Activated CD4-positive, alpha-beta T cell treated with anti-CD3 and anti-CD28 coated beads for 1 hour (primary cell): ENCODE measurements at regions not wholly inside any gene's neighbourhood (a gene's known extent, or its start where the extent isn't known, plus 50 kb on each side); places are given as distances from the start of the nearest gene placed in this dataset.

ENCODE experiments used
- DNase-seq: peaks from one replicate; pipeline ENCODE4 v3.0.0-alpha.2; 2020

DNA sequence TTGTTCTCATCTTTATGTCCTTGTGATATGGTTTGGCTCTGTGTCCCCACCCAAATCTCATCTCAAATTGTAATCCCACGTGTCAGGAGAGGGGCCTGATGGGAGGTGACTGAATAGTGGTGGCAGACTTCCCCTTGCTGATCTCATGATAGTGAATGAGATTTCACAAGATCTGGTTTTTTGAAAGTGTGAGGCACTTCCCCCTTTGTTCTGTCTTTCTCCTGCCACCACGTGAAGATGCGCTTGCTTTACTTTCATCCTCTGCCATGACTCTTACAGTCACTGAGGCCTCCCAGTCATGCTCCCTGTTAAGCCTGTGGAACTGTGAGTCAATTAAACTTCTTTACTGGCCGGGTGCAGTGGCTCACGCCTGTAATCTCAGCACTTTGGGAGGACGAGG lies 161.0 kb downstream of the HERPUD2 start:
- no peak for DNase-seq

DNA sequence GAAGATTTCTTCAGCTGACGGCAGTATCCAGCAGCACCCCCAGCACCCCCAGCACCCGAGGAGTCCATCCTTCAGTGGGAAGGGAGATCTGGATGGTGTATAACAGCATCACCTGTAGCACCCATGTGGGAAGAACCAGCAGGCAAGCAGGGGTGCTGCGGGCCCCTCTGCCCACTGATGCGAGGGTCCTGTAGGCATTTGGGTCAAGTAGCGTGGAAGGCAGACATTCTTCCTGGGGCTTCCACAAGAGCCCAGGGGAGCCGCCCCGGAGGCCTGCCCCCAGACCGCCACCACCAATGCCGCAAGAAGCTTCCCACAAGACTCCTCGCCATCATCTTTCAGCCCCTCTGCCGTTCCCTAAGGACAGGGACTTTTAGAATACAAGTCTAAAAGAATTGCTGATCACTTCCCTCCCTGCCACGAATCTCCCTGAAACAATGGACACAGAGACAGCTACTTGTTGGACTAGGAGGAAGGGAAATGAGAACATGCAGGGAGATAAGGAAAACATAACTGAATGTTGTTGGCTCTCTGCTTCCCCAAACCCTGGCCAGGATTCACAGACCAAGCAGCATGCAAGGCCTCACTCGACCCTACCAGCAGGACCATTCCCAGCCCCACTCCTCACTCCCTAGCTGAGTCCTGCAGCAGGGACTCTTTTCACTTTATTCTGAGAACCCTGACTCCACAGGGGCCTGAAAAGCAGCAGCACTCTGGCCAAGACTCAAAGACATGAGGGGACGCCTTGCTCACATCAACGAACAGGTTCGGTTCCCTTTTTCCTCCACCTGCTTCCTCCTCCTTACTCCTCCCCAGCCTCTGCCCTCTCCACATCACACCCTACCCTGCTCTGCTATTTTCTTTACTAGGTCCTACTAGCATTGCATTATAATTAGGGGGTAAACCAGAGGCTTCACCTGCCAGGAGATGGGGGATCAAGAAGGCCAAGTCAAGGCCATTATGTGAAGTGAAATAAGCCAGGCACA lies 164.5 kb downstream of the HERPUD2 start:
- DNase-seq, result no peak

DNA sequence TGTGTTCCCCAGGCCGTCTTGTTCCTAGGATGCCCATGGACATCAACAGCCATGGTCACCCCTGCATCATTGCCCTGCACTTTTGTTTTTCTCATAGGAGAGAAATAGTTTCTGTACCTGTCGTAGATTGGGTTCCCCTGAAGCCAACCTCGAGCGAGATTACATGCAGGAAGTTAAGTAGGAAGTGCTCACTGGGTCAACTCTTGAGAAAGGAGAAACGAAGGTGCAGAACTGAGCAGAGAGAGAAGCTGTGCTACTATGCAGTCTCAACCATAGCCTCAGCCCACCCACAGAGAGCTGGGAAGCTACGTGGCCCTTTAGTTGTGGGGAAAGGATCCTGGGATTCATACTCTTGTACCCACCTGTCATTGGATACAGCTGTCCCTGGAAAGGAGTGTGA lies 165.2 kb downstream of the HERPUD2 start:
- DNase-seq, result no peak

DNA sequence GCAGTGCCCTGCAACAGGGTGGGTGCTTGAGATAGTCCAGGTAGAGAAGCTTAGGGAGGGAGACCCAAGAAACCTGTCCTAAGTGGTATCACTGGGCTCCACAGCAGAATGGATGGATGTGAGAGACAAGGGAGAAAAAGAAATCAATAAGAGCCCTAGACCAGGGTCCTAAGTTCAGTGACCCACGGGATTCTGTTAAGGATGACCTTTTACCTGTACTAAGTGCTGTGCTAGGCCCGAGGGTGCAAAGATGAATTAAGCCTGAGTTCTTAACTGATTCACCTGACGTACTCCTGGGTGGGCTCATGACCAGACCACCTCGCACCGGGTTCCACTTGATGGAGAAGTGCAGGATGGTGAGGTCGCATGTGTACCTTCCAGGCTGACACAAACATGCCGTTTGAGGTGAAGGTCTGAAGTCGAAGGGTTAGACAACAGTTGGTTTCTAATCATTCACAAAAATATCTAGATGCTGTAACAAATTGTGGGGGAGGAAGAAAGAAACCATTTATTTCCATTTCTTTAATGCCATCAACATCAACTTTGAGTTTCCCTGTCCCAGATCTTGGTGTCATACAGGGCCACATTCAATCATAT lies 166.5 kb downstream of the HERPUD2 start:
- no peak for DNase-seq

DNA sequence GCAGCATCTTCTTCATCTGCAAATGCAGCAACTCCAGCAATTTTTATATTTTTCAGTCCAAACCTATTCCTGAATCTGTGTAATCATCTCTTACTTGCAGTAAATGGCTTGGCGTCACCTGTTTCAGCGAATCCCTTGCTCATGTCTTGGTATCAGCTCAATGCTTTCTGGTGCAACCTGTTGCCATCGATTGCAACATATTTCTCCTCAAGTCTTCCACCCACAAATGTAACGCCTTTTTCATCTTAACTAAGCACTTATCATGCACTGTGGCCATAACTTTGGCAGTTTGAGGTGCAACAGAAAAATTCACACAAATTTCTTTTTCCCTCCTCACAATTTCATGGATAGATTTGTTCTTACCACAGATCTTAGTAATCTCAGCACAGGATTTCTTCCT lies 168.3 kb downstream of the HERPUD2 start:
- no peak for DNase-seq

DNA sequence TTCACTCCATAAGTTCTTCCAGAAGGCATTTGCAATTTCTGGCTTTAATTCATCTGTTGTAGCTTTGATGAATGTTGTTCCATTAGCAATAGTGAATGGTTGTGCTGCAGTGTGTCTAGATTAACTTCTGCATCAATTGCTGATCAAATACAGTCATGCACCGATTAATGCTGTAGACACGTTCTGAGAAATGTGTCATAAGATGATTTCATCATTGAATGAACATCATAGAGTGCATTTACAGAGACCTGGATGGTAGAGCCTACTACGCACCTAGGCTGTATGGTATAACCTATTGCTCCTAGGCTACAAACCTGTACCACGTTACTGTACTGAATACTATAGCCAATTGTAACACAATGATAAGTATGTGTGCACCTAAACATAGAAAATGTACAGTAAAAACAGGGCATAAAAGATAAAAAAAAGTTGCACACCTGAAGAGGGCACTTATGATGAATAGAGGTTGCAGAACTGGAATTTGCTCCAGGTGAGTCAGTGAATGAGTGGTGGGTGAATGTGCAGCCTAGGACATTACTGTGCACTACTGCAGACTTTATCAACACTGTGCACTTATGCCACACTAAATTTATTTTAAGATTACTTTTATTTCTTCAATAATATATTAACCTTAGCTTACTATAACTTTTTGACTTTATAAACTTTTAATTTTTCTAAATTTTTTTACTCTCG lies 170.7 kb downstream of the HERPUD2 start:
- DNase-seq, result no peak

DNA sequence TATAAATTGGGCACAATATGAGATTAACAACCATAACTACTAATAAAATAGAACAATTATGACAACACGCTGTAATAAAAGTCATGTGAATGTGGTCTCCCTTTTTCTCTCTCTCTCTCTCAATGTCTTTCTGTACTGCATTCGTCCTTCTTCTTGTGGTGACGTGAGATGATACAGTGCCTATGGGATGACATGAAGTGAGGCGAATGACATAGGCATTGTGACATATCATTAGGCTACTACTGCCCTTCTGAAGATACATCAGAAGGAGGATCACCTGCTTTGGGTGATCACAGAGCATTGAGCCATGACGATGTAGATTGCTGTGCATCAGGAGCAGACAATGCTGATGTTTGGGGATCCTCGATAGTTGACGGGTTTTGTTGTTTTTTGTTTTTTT lies 171.6 kb downstream of the HERPUD2 start:
- no peak for DNase-seq

DNA sequence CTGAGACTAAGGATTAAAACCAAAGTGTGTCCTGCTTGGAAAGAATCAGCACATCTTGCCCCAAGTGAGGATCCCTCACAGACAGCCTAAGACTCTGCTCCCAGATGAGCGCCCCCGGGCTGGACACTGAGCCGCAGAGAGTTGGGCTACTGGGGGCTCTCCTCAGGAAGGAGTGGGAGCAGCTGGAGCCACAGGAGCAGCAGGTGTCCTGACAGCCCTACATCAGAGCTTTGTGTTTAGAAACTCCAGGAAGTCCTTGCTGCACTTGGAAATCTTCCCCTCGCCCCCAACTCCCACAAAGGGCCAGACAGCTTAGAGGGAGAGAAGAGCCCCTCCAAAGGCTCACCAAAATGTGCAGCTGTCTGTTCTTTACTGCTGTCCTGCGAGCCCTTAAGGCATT lies 172.2 kb downstream of the HERPUD2 start:
- no peak for DNase-seq

DNA sequence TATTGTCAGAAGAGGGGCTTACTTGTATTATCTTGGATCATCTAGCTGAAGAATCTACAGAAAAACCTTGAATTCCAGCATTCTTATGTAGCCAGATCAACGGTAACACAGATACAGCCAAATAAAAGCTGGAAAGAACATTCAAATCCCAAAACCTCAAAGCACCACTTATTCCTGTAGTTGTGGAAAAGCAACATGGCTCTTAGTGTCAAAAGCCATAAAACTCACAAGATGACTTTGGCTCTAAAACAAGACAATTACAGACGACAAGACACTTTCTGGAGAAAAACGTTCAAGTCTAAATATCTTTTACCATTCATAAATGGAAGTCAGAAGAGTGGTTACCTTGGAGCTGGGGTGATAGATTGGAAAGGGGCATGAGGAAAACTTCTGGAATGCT lies 173.0 kb downstream of the HERPUD2 start:
- DNase-seq, result no peak

DNA sequence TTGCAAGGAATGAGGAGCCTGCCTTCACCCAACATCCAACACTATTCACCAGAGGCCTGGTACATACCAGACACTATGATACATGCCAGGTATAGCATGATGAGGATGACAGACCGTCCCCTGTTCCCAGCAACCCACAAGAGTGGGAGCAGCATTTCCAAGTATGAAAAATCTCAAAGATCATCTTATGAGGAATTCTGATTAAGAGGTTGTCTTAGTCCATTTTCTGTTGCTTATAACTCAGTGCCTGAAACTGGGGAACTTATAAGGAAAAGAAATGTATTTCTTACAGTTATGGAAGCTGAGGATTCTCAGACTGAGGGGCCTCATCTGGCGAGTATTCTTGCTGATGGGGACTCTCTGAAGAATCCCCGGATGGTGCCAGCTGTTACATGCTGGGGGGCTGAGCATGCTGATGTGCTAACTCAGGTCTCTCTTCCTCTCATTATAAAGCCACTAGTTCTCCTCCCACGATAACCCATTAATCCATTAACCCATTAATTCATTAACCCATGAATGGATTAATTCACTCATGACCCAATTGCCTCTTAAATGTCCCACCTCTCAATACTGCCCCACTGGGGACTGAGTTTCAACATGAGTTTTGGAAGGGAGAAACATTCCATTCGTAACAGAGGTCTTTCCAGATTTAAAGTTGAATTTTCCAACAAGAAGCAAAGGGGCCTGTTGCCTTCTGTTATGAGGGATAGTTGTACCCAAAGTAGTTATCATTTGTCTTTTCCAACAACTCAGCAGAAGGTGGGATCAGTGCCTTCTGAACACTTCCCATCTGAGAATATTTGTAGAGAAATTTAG lies 173.9 kb downstream of the HERPUD2 start:
- no peak for DNase-seq

DNA sequence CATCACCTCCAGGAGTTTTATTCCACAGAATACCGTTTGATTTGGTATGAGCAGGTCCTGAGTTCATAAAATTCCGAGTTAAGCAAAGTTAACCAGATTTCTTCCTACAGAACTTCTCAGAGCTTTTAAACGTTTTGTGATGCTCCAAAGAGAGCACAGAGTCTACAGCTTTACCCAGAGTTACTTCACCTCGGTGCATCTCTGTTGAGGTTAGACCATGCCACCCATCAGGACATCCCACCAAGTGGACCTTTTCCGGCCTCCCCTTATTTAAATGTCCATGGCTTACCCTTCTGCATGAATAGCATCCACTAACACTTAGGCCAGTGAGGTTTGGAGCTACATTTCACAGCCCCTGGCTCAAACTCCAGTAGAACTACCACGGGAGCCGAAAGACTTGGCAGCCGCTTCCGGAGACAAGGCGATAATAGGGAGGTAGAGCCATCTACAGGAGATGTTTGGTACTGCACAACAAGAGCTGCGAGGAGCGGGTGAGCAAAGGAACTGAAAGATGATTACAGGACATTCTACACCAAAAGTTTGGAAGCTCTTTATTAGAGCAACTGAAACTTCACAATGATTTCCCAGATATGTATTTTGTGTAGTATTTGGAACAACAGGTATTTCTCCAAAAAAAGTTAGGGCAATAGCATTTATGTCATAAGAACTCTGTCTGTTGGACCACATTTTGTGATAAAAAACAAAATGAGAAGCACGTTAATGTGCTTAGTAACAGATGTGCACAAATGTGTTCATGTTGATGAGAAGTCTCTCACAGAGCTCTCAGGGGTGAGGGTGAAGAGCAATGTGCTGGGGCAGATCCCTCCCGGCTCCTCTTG lies 174.7 kb downstream of the HERPUD2 start:
- DNase-seq, result no peak

DNA sequence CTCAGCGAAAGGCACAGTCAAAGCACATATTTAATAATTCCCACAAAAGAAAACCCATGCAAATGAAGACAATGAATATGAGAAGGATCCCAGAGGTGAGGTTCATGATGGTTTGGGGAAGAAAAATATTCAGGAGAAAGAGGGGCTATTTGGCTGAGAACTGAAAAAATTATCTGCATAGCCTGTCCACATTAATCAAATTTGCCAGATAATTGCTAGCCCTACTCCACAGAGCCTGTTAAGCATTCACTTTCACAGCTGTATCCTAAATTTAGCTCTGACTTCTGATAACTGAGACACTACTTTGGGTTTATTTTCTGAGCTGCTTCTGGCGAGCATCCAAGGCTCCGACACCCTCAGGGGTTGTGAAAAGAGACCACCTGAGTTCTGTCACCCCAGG lies 176.2 kb downstream of the HERPUD2 start:
- DNase-seq, result no peak

DNA sequence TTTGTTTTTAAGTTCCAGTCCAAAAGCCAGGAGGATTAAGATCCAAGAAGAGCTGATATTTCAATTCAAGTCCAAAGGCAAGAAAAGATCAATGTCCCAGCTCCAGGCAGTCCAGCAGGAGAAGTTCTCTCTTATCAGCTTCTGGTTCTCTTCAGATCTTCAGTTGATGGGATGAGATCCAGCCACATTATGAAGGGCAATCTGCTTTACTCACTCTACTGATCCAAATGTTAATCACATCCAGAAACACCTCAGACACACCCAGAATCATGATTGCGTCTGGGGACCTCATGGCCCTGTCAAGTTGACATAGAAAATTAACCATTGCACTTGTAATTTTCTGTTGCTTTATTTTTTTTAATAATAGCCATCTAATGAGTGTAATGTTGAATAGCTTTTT lies 178.4 kb downstream of the HERPUD2 start:
- no peak for DNase-seq

DNA sequence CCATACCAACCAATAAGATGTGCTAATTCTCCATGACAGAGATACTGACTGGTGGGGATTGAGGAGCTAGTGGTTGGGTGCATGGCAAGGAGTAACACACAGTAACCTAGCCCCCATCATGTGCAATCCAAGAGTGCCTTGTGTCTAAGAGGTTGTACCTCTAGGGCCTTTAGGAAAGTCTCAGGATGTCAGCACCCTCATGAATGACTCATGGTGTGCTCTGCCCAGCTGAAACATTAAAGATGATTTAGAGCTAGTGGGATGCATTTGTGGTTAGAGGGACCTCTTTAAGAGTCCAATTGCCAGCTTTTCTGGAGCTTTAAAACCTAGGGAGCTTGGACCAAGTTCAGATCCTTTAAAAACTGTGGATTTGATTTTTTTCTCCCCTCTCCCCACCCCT lies 181.1 kb downstream of the HERPUD2 start:
- DNase-seq, result no peak

DNA sequence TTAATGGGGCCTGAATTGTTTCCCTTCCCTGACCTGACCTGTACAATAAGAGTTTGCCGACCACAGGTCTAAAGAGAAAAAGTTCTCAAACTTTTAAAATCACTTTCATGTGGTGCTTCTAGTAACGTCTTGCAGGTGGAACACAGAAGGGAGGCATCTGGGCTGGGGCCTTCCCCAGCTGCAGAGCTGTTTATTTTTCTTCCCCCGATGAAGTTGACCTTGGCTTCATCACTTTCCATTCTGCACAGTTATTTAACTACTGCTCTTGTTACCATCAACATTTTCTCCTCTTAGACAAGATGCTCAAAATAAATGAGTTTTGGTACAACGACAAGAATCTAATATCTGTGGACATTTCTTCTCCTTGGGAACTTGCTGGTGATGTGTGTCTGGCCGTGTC lies 181.7 kb downstream of the HERPUD2 start:
- no peak for DNase-seq

DNA sequence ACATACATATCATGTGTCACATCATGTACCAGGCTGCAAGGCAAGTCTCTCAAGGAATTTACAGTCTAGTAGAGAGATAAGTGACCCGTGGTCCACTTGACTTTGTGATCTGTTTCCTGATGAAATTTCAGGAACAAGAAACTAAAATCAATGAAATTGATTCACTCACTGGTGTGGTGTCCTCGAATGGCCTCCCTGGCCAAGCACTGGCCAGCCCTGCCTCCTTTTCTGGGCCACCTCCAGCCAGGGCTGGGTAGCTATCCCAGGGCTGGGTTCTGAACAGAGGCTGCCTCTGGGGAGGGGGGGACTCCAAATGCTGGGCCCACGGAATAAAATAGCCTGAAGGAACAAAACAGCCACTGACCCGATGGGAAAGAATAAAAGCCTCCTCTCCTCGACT lies 182.2 kb downstream of the HERPUD2 start:
- no peak for DNase-seq

DNA sequence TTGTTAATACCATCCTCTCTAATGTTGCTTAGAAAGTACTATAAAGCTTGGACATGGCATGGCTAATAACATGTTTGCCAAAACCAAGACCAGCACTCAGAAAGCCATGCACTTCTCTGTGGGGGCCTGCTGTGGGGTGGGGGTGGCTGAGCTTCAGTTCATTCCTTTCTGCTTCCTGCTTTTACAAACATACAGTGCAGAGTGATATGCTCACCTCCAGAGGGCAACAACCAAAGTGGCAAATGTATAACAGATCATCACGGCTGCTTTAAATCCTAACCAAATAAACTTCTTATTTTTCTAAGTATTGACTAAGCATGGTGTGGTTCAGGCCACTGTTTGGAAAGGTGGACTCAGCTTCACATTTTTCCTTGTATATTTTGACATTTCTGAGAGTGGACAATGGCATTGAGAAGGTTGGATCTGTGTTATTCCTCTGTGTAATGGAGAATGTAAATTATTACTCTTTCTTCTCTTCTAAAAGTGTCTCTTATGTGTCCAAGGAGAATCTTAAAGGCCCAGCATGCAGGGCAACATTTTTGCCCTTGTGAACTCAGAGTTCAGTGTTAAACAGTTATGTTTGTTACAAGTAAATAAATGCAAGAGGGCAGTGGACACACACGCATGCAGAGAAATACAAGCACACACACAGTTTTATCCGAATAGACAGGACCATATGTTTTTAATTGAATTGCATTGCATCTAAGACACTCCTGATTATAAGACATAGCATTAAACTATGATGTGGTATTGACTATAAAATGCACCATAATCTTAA lies 186.1 kb downstream of the HERPUD2 start:
- no peak for DNase-seq

DNA sequence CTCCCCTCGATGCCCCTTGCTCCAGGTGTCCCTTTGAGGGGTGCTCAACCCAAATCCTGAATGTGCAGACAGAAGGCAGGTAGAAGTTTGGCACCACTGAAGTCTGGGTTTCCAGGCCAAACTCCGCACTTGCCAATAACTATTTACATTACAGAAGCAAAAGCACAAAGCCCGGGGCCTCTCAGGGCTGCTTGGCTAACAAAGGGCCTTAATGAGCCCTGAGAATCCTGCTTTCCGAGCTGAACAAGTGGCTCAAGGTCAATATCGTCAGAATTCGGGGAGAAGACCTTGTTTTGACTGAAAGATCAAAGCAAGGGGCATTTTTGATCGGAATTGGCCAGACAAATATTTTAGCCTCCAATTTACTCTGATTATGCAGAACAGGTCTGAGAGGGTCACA lies 189.9 kb downstream of the HERPUD2 start:
- no peak for DNase-seq

DNA sequence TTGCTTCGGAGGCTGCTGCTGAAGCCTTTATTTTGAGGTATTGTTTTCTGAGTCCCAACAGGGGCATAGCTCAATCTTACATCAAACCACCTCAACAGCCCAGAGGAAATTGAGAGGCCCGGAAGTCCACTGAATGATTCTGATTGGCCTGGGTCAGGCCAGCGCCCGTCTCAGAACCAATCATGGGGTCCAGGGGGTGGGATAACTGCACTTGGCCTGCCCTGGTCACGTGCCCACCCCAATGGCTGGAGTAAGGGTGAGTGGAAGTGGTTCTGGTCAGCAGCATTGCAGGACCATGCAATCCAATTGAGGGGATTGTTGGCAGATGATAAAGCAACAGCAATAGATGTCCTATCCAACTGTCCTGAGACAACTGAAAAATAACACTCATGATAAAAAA lies 190.6 kb downstream of the HERPUD2 start:
- no peak for DNase-seq

DNA sequence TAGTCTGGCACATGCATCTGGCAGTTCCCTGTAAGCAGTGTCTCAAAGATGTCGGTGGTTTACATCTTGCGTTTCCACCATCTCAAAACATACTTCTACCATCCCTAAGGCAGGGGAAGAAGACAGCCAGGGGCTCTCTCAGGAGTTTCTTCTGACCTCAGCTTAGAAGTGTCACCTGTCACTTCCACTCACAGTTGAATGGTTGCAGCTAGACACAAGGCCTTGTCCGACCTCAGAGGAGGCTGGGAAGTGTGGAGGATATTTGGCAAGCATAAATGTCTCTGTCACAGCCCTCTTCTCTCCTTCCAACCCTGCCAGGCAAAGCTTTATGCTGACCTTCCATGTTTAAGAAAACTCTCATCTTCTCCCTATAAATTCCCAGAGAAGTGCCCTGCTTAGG lies 193.3 kb downstream of the HERPUD2 start:
- DNase-seq, result no peak

DNA sequence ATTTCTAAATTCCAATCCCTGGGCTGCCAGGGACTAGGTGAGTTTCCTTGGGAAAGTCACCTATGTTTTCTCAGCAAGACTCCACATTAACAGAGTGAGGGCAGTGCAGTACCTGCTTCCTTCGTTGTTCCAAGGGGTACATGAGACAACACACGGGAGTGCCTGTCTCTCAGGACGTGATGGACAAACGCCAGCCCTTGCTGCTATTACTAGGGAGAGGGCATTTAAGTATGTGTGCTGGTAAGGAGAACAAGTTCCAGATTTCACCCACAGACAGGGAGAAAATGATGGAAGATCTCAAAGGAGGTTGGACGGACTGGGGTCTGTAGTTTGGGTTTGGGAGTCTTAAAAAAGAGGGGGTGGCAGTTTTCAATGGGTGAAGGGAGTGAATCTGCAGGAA lies 195.7 kb downstream of the HERPUD2 start:
- DNase-seq, result no peak
